ENCODE measurements at regions not wholly inside any gene's neighbourhood (a gene's known extent, or its start where the extent isn't known, plus 50 kb on each side); places are given as distances from the start of the nearest gene placed in this dataset.

DNA sequence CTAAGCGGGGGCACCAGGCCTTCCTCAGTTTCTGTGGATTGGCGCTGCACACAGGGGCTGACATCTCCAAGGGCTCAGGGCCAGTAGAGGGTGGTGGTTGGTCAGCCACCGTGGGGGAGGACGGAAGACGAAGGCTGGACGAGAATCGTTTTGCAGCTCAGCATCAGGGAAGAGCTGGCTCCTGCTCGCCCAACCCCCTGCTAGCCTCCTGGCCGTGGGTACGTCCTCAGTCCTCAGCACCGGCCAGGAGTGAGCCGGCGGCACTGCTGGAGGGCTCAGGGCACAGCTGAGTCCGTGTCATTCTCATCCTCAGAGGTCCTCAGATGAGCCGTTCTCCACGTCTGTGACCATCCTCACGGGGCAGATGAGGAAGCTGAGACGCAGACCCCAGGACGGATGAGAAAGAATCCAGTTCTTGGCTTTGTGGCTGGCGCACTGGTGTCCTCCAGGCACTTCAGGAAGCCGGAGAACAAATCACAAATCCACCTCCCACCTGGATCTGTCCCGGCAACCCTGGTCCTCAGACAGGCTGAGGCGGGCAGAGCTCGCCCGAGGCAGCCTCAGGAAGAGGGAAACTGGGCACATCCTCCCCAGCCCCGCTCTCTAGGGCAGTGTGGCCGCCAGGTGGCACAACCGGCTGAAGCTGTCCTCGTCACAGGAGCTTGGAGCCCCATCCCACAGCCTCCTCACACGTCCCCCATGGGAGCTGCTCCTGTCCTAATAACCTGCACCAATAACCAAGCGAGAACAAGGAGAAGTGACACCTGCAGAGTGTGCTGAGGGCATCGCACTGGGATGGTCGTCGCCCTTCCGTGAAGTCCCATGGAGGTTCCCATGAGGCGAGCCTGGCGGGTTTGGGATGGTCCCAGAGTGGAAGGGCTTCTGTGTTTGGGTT lies 393.7 kb downstream of the BRD1 start:
- H3K9me3 ChIP-seq (ENCODE audit: control extremely low read depth in 1 of 3, control insufficient read depth in 2 of 3, insufficient read depth in 1 of 3, low read length in 2 of 3), result peaks cover 0 to 24% (median 2%) of the 10 kb centered on the region in 3 donors
- 90% methylated on average over 34 of the region's 37 CpGs for WGBS (ENCODE audit: insufficient coverage)
- Mint-ChIP-seq H3K4me3 (no peak overlapping the region), H3K4me1 (no peaks in the 10 kb centered on the region), H3K9me3 (ENCODE audit: insufficient read depth) (peaks cover 2% of the 10 kb centered on the region), H3K27me3 (peaks cover 14% of the 10 kb centered on the region), H3K27ac (no peak overlapping the region)
- POLR2A ChIA-PET, result no interaction called here
- H4K20me1 ChIP-seq (ENCODE audit: control insufficient read depth, insufficient read depth, low read length, poor library complexity, severe bottlenecking), result no peaks in the 10 kb centered on the region
- CTCF ChIA-PET, result no interaction called here
- H3K4me1 ChIP-seq (ENCODE audit: control insufficient read depth in 2 of 2, insufficient read depth in 2 of 2, low read length in 2 of 2), result no peaks in the 10 kb centered on the region
- no peak overlapping the region for H3K27ac ChIP-seq (ENCODE audit: low read length in 2 of 2)
- no peak overlapping the region for H3K4me3 ChIP-seq (ENCODE audit: control extremely low read depth in 1 of 5, extremely low read depth in 1 of 5, insufficient read depth in 1 of 5, low read depth in 2 of 5, low read length in 4 of 5)
- H3K9ac ChIP-seq (ENCODE audit: low read length), result no peak overlapping the region
- no peak overlapping the region for H2AFZ ChIP-seq (ENCODE audit: insufficient read depth, low read depth, low read length, poor library complexity, severe bottlenecking)
- TF ChIP-seq EZH2 (IDR thresholded peaks at IDR 0.05; ENCODE audit: borderline replicate concordance, insufficient read depth, low read depth, low read length, poor library complexity, severe bottlenecking), result no peak
- TF ChIP-seq, protein P1, sequence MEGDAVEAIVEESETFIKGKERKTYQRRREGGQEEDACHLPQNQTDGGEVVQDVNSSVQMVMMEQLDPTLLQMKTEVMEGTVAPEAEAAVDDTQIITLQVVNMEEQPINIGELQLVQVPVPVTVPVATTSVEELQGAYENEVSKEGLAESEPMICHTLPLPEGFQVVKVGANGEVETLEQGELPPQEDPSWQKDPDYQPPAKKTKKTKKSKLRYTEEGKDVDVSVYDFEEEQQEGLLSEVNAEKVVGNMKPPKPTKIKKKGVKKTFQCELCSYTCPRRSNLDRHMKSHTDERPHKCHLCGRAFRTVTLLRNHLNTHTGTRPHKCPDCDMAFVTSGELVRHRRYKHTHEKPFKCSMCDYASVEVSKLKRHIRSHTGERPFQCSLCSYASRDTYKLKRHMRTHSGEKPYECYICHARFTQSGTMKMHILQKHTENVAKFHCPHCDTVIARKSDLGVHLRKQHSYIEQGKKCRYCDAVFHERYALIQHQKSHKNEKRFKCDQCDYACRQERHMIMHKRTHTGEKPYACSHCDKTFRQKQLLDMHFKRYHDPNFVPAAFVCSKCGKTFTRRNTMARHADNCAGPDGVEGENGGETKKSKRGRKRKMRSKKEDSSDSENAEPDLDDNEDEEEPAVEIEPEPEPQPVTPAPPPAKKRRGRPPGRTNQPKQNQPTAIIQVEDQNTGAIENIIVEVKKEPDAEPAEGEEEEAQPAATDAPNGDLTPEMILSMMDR (IDR thresholded peaks at IDR 0.05), result no peak
- no peak for DNase-seq
- H3K4me2 ChIP-seq (replicated peaks; ENCODE audit: low read depth, low read length, poor library complexity, severe bottlenecking), result no peak overlapping the region
- H3K79me2 ChIP-seq (ENCODE audit: control insufficient read depth, insufficient read depth, low read length), result no peaks in the 10 kb centered on the region
- intact Hi-C loops (cut with micrococcal nuclease), result no loop called here
- H3K27me3 ChIP-seq (replicated peaks in 1 of 4; ENCODE audit: control extremely low read depth in 1 of 4, control insufficient read depth in 3 of 4, insufficient read depth in 4 of 4, low read length in 3 of 4), result peaks cover 0 to 6% (median 0%) of the 10 kb centered on the region in 4 experiments
- no peaks in the 10 kb centered on the region for H3K36me3 ChIP-seq (replicated peaks in 1 of 2; ENCODE audit: control extremely low read depth in 1 of 2, control insufficient read depth in 1 of 2, extremely low read depth in 1 of 2, insufficient read depth in 2 of 2, low read length in 1 of 2)
- ATAC-seq (ENCODE audit: low read depth), result no peak

DNA sequence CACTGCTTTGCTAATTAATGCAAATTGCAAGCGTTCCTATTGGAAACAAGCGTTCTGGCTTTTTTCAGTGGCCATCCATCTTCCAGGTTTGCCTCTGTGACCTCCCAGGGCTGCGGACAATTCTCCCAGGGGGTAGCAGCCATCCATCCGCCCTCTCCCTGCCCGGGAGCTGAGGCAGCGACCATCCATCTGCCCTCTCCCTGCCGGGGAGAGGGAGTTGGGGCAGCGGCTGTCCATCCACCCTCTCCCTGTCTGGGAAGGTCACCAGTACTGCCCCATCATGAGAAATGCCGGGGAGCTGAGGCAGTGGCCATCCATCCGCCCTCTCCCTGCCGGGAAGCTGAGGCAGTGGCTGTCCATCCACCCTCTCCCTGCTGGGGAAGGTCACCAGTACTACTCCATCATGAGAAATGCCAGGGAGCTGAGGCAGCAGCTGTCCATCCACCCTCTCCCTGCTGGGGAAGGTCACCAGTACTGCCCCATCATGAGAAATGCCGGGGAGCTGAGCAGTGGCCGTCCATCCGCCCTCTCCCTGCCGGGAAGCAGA lies 394.7 kb downstream of the BRD1 start:
- Mint-ChIP-seq H3K4me1 (no peaks in the 10 kb centered on the region), H3K27me3 (peaks cover 14% of the 10 kb centered on the region), H3K4me3 (no peak overlapping the region), H3K27ac (no peak overlapping the region), H3K9me3 (ENCODE audit: insufficient read depth) (peaks cover 2% of the 10 kb centered on the region)
- H3K79me2 ChIP-seq (ENCODE audit: control insufficient read depth, insufficient read depth, low read length), result no peaks in the 10 kb centered on the region
- no peak overlapping the region for H3K9ac ChIP-seq (ENCODE audit: low read length)
- 57% methylated on average over 11 of the region's 15 CpGs for WGBS (ENCODE audit: insufficient coverage)
- H3K36me3 ChIP-seq (replicated peaks in 1 of 2; ENCODE audit: control extremely low read depth in 1 of 2, control insufficient read depth in 1 of 2, extremely low read depth in 1 of 2, insufficient read depth in 2 of 2, low read length in 1 of 2), result no peaks in the 10 kb centered on the region
- no peak overlapping the region for H2AFZ ChIP-seq (ENCODE audit: insufficient read depth, low read depth, low read length, poor library complexity, severe bottlenecking)
- no peak overlapping the region for H3K27ac ChIP-seq (ENCODE audit: low read length in 2 of 2)
- ATAC-seq (ENCODE audit: low read depth) (no peak), DNase-seq (no peak)
- peaks cover 0 to 6% (median 0%) of the 10 kb centered on the region in 4 experiments for H3K27me3 ChIP-seq (replicated peaks in 1 of 4; ENCODE audit: control extremely low read depth in 1 of 4, control insufficient read depth in 3 of 4, insufficient read depth in 4 of 4, low read length in 3 of 4)
- TF ChIP-seq EZH2 (IDR thresholded peaks at IDR 0.05; ENCODE audit: borderline replicate concordance, insufficient read depth, low read depth, low read length, poor library complexity, severe bottlenecking), result no peak
- ChIA-PET POLR2A (no interaction called here), CTCF (no interaction called here)
- no peak overlapping the region for H3K4me2 ChIP-seq (replicated peaks; ENCODE audit: low read depth, low read length, poor library complexity, severe bottlenecking)
- no peaks in the 10 kb centered on the region for H4K20me1 ChIP-seq (ENCODE audit: control insufficient read depth, insufficient read depth, low read length, poor library complexity, severe bottlenecking)
- H3K4me1 ChIP-seq (ENCODE audit: control insufficient read depth in 2 of 2, insufficient read depth in 2 of 2, low read length in 2 of 2), result no peaks in the 10 kb centered on the region
- no peak overlapping the region for H3K4me3 ChIP-seq (ENCODE audit: control extremely low read depth in 1 of 5, extremely low read depth in 1 of 5, insufficient read depth in 1 of 5, low read depth in 2 of 5, low read length in 4 of 5)
- peaks cover 0 to 24% (median 2%) of the 10 kb centered on the region in 3 donors for H3K9me3 ChIP-seq (ENCODE audit: control extremely low read depth in 1 of 3, control insufficient read depth in 2 of 3, insufficient read depth in 1 of 3, low read length in 2 of 3)
- intact Hi-C loops (cut with micrococcal nuclease), result no loop called here
